IMR-90 (cell line): ENCODE measurements at regions not wholly inside any gene's neighbourhood (a gene's known extent, or its start where the extent isn't known, plus 50 kb on each side); places are given as distances from the start of the nearest gene placed in this dataset.

Experiments used
- CEBPB ChIP-seq: IDR thresholded peaks from 2 replicates; pipeline ENCODE4 v1.6.1; 2012; ENCODE audit warnings: low read depth, low read length, improper control_type of control experiment
- FOS ChIP-seq: fragments of 150-350 bp; IDR thresholded peaks from 2 replicates; pipeline ENCODE4 v1.6.1; 2016; ENCODE audit warnings: low read depth, low read length
- MAFK ChIP-seq: IDR thresholded peaks from 2 replicates; pipeline ENCODE4 v1.6.1; 2012; ENCODE audit warnings: low read depth, low read length, improper control_type of control experiment
- MXI1 ChIP-seq: IDR thresholded peaks from 2 replicates; pipeline ENCODE4 v1.6.1; 2012; ENCODE audit warnings: low read depth, mild to moderate bottlenecking, low read length, moderate library complexity, borderline replicate concordance
- POLR2A ChIP-seq: IDR thresholded peaks from 2 replicates; pipeline ENCODE4 v1.6.1; 2012; ENCODE audit warnings: mild to moderate bottlenecking, low read depth, low read length
- RCOR1 ChIP-seq: IDR thresholded peaks from 2 replicates; pipeline ENCODE4 v1.6.1; 2012; ENCODE audit warnings: mild to moderate bottlenecking, low read length, improper control_type of control experiment; ENCODE audit not compliant: insufficient replicate concordance
- SMC3 ChIP-seq: fragments of 150-350 bp; IDR thresholded peaks from 2 replicates; pipeline ENCODE4 v1.6.1; 2016; ENCODE audit warnings: low read depth, mild to moderate bottlenecking, antibody characterized with exemption, low read length, moderate library complexity
- TF ChIP-seq, protein P1 (sequence below): conservative IDR thresholded peaks from 2 replicates; pipeline ENCODE4 v1.5.1; 2012; ENCODE audit warnings: mild to moderate bottlenecking, low read depth, low read length, improper control_type of control experiment
- TF ChIP-seq, protein P2 (sequence below): fragments of 150-350 bp; IDR thresholded peaks from 2 replicates; pipeline ENCODE4 v1.6.1; 2017; ENCODE audit warnings: mild to moderate bottlenecking, antibody characterized with exemption, low read length, low read depth
- TF ChIP-seq, protein P3 (sequence below): fragments of 150-350 bp; IDR thresholded peaks from 2 replicates; pipeline ENCODE4 v1.6.1; 2016; ENCODE audit warnings: low read depth, mild to moderate bottlenecking, low read length, moderate library complexity, borderline replicate concordance

DNA sequence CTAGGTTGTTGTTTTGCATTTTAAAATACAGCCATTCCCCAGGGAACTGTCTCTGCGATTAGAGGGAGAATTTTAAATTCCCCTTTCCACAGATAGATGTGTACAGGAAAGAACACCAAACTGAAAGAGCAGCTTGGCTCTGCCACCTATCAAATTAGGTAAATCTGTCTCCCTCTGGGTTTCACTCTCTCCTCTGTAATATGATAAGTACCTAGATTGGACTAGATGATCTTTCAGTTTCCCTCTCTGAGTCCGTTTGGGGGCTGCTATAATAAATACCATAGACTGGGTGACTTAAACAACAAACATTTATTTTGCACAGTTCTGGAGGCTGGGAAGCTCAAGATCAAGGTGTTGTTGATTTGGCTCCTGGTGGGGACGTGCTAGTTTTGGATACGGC is 186.0 kb downstream of the KIF20B start:
- TF ChIP-seq POLR2A = no peak
- TF ChIP-seq, protein P1, sequence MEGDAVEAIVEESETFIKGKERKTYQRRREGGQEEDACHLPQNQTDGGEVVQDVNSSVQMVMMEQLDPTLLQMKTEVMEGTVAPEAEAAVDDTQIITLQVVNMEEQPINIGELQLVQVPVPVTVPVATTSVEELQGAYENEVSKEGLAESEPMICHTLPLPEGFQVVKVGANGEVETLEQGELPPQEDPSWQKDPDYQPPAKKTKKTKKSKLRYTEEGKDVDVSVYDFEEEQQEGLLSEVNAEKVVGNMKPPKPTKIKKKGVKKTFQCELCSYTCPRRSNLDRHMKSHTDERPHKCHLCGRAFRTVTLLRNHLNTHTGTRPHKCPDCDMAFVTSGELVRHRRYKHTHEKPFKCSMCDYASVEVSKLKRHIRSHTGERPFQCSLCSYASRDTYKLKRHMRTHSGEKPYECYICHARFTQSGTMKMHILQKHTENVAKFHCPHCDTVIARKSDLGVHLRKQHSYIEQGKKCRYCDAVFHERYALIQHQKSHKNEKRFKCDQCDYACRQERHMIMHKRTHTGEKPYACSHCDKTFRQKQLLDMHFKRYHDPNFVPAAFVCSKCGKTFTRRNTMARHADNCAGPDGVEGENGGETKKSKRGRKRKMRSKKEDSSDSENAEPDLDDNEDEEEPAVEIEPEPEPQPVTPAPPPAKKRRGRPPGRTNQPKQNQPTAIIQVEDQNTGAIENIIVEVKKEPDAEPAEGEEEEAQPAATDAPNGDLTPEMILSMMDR = no peak
- TF ChIP-seq, protein P2, sequence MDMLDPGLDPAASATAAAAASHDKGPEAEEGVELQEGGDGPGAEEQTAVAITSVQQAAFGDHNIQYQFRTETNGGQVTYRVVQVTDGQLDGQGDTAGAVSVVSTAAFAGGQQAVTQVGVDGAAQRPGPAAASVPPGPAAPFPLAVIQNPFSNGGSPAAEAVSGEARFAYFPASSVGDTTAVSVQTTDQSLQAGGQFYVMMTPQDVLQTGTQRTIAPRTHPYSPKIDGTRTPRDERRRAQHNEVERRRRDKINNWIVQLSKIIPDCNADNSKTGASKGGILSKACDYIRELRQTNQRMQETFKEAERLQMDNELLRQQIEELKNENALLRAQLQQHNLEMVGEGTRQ = no peak
- TF ChIP-seq, protein P3, sequence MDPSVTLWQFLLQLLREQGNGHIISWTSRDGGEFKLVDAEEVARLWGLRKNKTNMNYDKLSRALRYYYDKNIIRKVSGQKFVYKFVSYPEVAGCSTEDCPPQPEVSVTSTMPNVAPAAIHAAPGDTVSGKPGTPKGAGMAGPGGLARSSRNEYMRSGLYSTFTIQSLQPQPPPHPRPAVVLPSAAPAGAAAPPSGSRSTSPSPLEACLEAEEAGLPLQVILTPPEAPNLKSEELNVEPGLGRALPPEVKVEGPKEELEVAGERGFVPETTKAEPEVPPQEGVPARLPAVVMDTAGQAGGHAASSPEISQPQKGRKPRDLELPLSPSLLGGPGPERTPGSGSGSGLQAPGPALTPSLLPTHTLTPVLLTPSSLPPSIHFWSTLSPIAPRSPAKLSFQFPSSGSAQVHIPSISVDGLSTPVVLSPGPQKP = no peak
- TF ChIP-seq FOS = no peak
- TF ChIP-seq CEBPB = no peak
- TF ChIP-seq SMC3 = no peak
- no peak for TF ChIP-seq MAFK
- no peak for TF ChIP-seq RCOR1
- no peak for TF ChIP-seq MXI1
